Inflammatory macrophage (primary cell): ENCODE measurements at regions not wholly inside any gene's neighbourhood (a gene's known extent, or its start where the extent isn't known, plus 50 kb on each side); places are given as distances from the start of the nearest gene placed in this dataset.
"Not testable (repeated sequence)": the region's sequence is repeated elsewhere in the genome, so short reads cannot be mapped to it uniquely, and the experiment has no call there.

Experiments used
- DNase-seq, 2 donors: peaks; one replicate each; pipeline ENCODE4 v3.0.0-alpha.2; 2020 to 2022

DNA sequence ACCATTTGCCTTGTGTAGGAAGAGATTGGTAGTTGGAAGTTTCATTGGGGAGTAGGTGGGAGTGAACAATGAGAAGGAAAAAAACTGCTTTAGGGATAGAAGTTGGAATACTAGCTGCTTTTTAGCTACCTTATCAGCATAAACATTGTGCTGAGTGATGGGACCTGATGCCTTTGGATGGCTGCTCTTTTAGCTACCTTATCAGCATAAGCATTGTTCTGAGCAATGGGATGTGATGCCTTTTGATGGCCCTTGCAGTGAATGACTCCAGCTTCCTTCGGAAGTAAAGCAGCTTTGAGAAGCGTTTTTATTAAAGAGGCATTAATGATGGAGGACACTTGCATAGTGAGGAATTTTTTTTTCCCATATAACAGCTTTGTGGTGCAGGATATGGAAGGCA is 168.2 kb upstream of the NLGN4Y start:
- DNase-seq: no peak

DNA sequence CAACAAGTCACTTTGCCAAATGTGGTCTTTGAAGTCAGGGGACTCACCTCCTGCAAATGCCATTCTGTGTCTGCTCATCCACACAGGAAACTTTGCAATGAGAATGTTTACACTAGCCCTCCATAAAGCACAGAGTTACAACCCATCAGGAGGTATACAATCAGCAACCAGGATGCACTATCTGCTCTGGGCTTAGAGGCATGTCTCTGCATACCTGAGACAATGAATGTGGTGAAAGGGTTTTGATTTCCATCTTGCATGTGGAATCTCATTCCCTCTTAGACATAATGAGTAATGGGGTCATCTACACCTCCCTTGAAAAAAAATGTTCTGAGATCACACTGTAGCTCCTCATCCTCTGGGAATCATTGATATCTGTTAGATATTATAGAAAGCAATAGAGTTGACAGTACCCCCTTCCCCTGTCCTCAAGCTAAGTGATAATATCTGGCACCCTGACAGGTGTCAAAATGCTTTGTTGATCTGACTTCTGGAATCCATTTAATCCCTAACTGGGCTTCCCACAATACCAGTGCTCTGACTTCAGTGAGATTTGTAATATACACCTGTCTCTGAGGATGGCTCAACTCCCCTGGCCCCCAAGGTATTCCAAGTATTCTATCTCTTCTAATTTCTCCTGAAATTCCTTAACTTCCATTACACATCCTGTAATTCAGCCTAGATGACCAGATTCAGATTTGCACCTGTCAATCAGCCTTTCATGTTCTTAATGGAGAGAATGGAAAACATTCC is 163.4 kb upstream of the NLGN4Y start:
- no peak for DNase-seq

DNA sequence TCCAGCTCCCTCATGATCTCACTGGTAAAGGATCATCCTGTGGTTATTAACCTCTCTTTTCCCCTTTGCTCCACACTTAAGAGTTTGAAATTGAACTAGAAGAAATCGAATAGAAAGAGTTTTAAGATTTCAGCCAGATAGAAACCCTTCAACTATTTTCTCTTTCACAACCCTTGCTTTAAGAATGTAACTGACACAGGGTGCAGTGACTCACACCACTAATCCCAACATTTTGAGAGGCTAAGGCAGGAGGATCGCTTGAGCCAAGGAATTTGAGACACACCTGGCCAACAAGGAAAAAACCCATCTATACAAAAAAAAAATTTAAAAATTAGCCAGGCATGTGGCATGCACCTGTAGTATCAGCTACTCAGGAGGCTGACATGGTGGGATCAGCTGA is 150.7 kb upstream of the NLGN4Y start:
- no peak for DNase-seq

DNA sequence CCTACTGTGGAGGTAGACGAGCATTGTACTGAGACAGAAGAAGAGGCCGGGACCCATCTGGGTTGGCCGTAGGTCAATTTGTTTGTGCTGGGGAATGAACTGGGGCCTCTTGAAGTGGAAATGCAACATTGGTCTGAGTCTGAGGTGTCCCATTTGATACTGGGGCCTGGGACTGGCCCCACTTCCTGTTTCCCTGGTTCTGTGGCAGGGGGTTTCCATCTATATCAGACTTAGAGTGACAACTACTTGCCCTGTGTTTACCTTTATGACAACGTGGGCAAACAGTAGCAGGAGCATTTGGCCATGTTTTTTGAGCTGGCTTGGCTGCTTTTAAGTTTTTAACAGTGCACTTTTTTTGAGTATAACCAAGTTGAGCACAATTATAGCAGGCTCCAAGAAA is 146.1 kb upstream of the NLGN4Y start:
- no peak for DNase-seq

DNA sequence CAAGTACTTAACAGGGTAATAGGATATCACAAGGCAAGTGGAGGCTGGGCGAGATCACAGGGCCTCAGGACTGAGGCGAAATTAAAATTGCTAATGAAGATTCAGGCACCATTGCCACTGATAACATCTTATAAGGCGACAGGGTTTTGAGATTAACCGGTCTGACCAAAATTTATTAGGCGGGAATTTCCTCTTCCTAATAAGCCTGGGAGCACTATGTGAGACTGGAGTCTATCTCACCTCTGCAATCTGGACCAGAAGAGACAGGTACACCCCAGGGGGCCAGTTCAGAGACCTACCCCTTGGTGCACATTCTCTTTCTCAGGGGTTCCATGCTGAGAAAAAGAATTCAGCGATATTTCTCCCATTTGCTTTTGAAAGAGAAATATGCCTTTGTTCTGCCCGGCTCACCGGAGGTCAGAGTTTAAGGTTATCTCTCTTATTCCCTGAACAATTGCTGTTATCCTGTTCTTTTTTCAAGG is 113.7 kb upstream of the NLGN4Y start:
- DNase-seq: not testable (repeated sequence)

DNA sequence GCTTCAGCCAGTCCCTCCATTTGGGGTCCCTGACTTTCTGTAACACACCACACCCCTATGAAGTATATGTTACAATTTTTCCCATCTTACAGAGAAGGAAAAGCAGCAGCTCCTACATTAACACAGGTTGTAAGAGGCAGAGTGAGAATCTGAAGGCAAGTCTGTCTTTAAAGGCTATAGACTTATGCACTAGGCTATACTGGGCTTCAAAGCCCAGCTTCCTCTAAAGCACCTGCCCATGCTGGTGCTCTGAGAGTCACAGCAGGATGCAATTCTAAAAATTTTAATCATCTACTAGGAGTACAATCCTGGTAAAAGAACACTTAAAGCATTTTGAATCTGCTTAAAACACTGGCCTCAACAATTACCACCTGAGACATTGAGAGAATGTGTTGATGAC is 113.0 kb upstream of the NLGN4Y start:
- DNase-seq: no peak

DNA sequence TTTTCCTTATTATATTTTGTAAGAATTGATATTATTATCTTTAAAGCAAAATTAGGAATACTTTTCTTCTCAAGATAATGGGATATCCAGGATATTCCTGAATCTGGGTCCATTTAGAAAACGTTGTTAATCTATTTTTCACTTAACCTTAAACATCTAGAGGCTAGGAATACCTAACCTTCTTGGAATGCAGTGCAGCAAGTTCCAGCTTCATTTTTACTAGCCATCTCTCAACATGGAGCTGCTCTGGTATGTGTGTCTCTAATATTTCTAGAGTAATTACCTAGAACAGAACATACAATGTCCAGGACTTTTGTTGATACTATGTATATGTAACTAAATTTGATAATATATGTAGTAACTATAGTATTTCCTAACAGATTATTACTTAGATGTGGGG is 87.8 kb upstream of the NLGN4Y start:
- no peak for DNase-seq

DNA sequence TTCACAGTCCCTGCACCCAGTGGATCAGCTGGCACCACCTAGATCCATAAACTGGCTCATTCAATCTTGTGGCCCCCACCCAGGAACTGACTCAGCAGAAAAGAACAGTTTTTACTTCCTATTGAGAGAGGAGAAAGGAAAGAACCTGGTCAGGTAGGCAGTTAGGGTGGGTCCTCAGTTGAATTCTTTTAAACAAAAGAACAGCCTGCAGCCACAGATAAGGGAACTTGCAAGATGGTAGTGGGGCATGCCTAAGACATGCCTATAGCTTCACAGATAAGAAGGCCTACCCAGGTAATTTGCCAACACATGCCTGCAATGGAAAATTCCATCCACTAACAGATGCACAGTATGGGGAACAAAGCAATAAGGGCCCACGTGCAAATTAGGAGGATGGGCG is 86.7 kb upstream of the NLGN4Y start:
- no peak for DNase-seq

DNA sequence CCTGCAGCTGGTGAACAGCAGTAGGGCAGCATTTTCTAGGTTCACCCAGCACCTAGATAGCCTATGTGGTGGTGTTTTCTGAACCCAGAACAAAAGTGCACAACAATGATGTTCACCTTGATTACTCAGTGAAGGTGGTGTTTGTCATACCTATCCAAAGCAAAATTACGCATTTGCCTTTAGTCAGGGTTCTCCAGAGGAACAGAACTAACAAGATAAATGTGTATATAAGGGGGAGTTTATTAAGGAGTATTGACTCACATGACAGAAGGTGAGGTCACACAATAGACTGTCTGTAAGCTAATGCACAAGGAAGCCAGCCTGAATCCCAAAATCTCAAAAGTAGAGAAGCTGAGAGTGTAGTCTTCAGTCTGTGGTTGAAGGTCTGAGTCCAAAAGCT is 85.9 kb upstream of the NLGN4Y start:
- no peak for DNase-seq

DNA sequence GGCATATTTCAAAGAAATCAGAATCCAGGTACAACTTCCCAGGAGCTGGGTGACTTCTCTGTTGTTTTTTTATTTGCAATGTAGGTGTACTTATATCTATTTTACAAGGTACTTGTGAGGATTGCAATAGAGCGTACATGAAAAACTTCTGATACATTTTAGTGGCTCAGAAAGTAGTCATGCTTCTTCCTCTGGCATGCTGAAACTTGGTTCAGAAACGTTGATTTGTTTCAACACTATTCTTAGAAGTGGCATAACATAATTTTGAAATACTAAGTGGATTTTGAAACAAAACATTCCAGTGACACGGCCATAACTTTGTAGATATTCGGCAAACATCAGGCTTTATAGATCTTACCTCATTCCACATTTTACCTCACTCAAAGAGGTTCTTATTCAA is 79.8 kb upstream of the NLGN4Y start:
- DNase-seq: no peak

DNA sequence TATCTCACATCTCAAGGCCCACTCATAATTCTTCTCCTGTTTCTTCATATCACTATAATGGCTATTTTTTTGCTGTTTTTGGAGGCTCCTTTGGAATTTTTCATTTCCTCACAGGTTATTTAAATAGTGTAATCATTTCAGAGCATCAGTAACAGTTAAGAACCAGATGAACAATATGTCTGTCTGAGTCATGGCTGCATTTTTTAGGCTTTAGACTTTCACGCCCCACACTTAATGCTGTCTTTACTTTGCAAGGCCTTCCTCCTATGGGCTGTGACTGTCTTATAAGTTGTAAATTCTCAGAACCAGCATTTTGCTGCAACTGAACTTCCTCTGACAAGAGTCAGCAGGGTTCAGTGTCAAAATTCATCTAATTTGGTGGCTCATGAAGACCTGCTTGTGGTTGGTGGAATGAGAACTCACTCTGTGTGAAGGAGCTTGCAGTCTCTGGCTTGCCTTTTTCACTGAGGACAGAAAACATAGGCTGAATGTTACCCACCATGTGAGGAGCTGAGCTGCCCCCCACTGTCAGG is 56.1 kb upstream of the NLGN4Y start:
- DNase-seq: no peak

DNA sequence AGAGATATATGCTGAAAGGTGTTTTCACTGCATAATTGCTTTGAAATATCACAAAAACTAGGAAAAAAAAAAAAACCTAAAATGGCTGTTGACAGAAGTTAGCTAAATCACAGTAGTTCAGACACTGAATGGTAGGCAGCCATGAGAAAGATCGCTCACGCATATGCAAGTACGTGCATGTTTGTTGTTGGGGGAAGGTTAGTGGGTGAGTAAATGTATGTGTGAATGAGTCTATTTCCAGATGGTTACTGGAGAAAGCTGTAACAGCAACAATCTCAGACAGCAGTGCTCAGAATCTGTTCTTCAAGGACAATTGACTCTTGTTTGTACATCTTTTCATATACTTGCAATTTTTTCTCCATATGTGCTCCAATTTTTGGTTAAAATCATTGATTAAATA is 51.9 kb upstream of the NLGN4Y start:
- DNase-seq: no peak

DNA sequence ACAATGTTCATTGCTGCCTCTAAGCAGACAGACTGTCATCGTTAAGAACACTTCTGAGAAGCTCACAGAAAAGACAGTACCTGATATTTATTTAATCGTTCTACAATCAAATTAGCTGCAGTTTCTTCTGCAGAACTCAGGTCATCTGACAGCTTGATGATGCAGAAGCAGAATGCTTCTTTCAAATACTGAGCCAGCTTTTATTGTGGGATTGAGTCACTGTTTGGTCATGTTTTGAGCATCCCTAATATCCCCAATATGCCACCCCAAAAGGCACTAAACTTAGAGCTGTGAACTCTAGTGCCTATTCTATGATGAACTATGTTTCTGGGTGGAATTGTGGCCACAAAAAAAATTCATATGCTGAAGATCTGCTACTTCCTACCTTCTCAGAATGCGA is 51.0 kb upstream of the NLGN4Y start:
- no peak for DNase-seq
